Gastrocnemius medialis (tissue), 4 donors: ENCODE measurements at regions not wholly inside any gene's neighbourhood (a gene's known extent, or its start where the extent isn't known, plus 50 kb on each side); places are given as distances from the start of the nearest gene placed in this dataset.

Source experiments
- ATAC-seq, 2 donors: fragments of 150-250 bp; one replicate each; pipeline ENCODE4 v1.9.1; 2016
- DNase-seq, 2 donors: peaks; one replicate each; pipeline ENCODE4 v3.0.0-alpha.2; 2019
- H3K27ac ChIP-seq, 4 donors: fragments of 200-600 bp; sonication (generic); 1 replicate in 1 of 4; 2 replicates in 3 of 4; pipeline ENCODE4 v1.5.1; 2016 to 2018; ENCODE audit warnings: mild to moderate bottlenecking in 2 of 4, moderate library complexity in 1 of 4
- H3K27me3 ChIP-seq, 3 donors: fragments of 200-600 bp; sonication (generic) in 2 of 3; 1 replicate in 1 of 3; 2 replicates in 2 of 3; pipeline versions ENCODE4 v1.5.1 to v1.6.0; 2016 to 2019; ENCODE audit warnings: mild to moderate bottlenecking in 1 of 3, moderate library complexity in 1 of 3
- H3K36me3 ChIP-seq, 2 donors: fragments of 200-600 bp; sonication (generic) in 1 of 2; one replicate each; pipeline ENCODE4 v1.5.1; 2017 to 2018
- H3K4me1 ChIP-seq, 2 donors: fragments of 200-600 bp; sonication (generic) in 1 of 2; one replicate each; pipeline ENCODE4 v1.5.1; 2016 to 2017; ENCODE audit warnings: mild to moderate bottlenecking in 2 of 2
- H3K4me3 ChIP-seq, 4 donors: fragments of 200-600 bp; sonication (generic) in 3 of 4; 1 replicate in 1 of 4; 2 replicates in 3 of 4; pipeline ENCODE4 v1.5.1; 2016 to 2019; ENCODE audit warnings: mild to moderate bottlenecking in 2 of 4
- H3K9me3 ChIP-seq, 3 donors: fragments of 200-600 bp; sonication (generic) in 2 of 3; 1 replicate in 1 of 3; 2 replicates in 2 of 3; pipeline ENCODE4 v1.5.1; 2016 to 2019
- CTCF ChIP-seq, 5 experiments: fragments of 450-650 bp in 3 of 5; fragments of 200-600 bp in 2 of 5; sonication (generic) in 2 of 5; IDR thresholded peaks in 4 of 5; conservative IDR thresholded peaks in 1 of 5; 1 replicate in 4 of 5; 2 replicates in 1 of 5; pipeline ENCODE4 v1.5.1; 2016 to 2019; ENCODE audit warnings: antibody characterized with exemption in 5 of 5, mild to moderate bottlenecking in 3 of 5, moderate library complexity in 3 of 5
- POLR2A ChIP-seq, 2 donors: fragments of 450-650 bp; IDR thresholded peaks; one replicate each; pipeline ENCODE4 v1.6.1; 2017; ENCODE audit warnings: antibody characterized with exemption in 2 of 2, mild to moderate bottlenecking in 2 of 2, moderate library complexity in 2 of 2
- in situ Hi-C, 4 donors: fragments of 200-750 bp; cut with MboI; loops; one replicate each; pipeline versions ENCODE4 v1.15.0 to v1.8.0; 2017; ENCODE audit warnings: low sequenced_read_pairs in 4 of 4
- intact Hi-C: fragments of 100-400 bp; cut with DNase I; formaldehyde crosslinking; loops from one replicate; pipeline ENCODE4 v1.15.1; 2023; ENCODE audit warnings: low total_unique reads

- H3K4me3 ChIP-seq: no peak overlapping the region
- no peak for TF ChIP-seq CTCF (IDR thresholded peaks at IDR 0.05 in 4 of 5, conservative IDR thresholded peaks at IDR 0.05 in 1 of 5)
- no peak for TF ChIP-seq POLR2A (IDR thresholded peaks at IDR 0.05)
- ATAC-seq: no peak
- no peak for DNase-seq
- no peaks in the 10 kb centered on the region for H3K27me3 ChIP-seq
- H3K9me3 ChIP-seq: no peaks in the 10 kb centered on the region
- intact Hi-C loops: no loop called here
- peaks cover 4 to 13% of the 10 kb centered on the region in 2 donors for H3K4me1 ChIP-seq
- no peaks in the 10 kb centered on the region for H3K36me3 ChIP-seq
- H3K27ac ChIP-seq: no peak overlapping the region
- in situ Hi-C loops: no loop called here
Observed at GRCh38 chr12:58586762-58587161, 333.5 kb downstream of the LRIG3 start.

- Histone ChIP-seq H3K27ac (no peak overlapping the region), H3K36me3 (no peaks in the 10 kb centered on the region), H3K27me3 (no peaks in the 10 kb centered on the region), H3K9me3 (no peaks in the 10 kb centered on the region), H3K4me1 (peaks cover 0 to 3% of the 10 kb centered on the region in 2 donors), H3K4me3 (no peak overlapping the region)
- in situ Hi-C loops (no loop called here), intact Hi-C loops (no loop called here)
- ATAC-seq: no peak
- DNase-seq: no peak
- TF ChIP-seq CTCF (IDR thresholded peaks at IDR 0.05 in 4 of 5, conservative IDR thresholded peaks at IDR 0.05 in 1 of 5) (no peak), POLR2A (IDR thresholded peaks at IDR 0.05) (no peak)
Observed at GRCh38 chr12:58588770-58589169, 331.5 kb downstream of the LRIG3 start.

DNA sequence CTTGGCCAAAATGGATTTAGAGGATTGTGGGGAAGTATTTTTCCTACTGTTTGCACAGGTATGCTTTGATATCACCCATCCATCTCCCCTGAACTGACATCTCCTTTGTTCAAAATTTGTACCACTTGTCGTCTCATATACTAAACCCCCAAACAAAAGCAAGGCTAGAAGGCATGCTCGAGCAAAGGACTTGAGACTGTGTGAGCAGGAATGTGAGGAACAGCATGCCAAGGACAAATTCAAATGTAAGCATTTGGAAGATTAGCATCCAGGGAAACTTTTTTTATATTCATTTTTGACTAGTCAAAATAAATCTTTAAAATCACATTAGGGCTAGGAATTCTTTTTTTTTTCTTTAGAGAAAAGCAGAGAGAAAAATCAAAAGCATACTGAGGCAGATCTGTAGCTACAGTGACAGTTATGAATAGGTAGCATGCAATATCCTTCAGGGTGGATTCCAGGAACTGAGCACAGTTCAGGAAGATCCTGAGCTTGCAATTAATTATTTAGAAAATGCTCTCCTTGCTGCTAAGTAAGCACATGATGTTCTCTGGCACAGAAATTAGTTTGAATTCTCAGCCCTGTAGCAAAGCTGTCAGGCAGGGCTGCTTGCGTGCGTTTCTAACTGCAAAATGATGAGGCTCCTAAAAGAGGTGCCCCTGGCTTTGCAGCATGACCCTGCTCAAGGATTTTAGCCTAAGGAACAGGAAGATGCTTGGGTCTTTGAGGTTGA lies 327.7 kb downstream of the LRIG3 start:
- in situ Hi-C loops: no loop called here
- ATAC-seq: no peak

DNA sequence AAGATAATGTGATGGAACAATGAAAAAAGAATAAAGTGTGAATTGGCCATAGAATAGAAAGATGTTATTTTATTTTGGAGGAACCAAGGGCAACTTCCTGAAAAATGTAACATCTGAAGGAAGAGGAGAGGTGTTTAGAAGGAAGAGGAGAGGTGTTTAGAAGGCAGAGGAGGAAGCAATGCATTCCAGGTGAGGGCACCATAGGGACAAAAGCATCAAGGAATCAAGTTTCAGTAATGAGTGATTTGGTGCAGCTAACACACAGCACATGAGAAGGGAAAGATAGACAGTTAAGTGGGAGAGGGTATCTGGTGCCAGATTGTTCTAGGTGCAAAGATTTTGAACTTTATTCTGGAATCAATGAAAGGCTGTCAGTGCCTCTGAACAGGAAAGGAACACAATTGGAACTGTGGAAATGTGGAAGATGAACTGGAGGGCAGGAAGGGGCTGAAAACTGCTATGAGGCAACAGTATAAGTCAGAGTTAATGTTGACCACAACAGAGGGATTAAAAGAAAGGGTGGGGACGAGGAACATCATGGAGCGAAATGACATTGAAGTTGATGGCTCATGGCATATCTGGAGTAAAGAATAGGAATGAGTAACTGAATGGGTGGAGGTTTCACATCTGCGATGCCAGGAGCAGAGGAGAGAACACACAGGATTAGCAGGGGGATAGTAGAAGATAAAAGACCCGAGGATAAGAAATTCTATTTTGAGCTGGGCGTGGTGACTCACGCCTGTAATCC lies 326.6 kb downstream of the LRIG3 start:
- in situ Hi-C loops: no loop called here
- Histone ChIP-seq H3K27me3 (no peaks in the 10 kb centered on the region), H3K4me3 (no peak overlapping the region), H3K9me3 (no peaks in the 10 kb centered on the region), H3K36me3 (no peaks in the 10 kb centered on the region), H3K4me1 (no peaks in the 10 kb centered on the region), H3K27ac (no peak overlapping the region)
- DNase-seq (no peak), ATAC-seq (no peak)
- intact Hi-C loops: no loop called here
- TF ChIP-seq CTCF (IDR thresholded peaks at IDR 0.05 in 4 of 5, conservative IDR thresholded peaks at IDR 0.05 in 1 of 5): no peak
- no peak for TF ChIP-seq POLR2A (IDR thresholded peaks at IDR 0.05)

More for the DNA sequence above, 327.7 kb downstream of the LRIG3 start:
- TF ChIP-seq POLR2A (IDR thresholded peaks at IDR 0.05) (no peak), CTCF (IDR thresholded peaks at IDR 0.05 in 4 of 5, conservative IDR thresholded peaks at IDR 0.05 in 1 of 5) (no peak)
- Histone ChIP-seq H3K36me3 (no peaks in the 10 kb centered on the region), H3K27ac (no peak overlapping the region), H3K9me3 (no peaks in the 10 kb centered on the region), H3K4me1 (no peaks in the 10 kb centered on the region), H3K4me3 (no peak overlapping the region), H3K27me3 (no peaks in the 10 kb centered on the region)
- no peak for DNase-seq
- intact Hi-C loops: no loop called here
